Stimulated activated naive B cell treated with anti-CD40 and anti-IgM and Interleukin-4, amounts not matched to agents 10 μg/mL and 1 μg/mL and 100 μg/mL, for 72 hours (primary cell): ENCODE measurements at regions not wholly inside any gene's neighbourhood (a gene's known extent, or its start where the extent isn't known, plus 50 kb on each side); places are given as distances from the start of the nearest gene placed in this dataset.
"Not testable (repeated sequence)": the region's sequence is repeated elsewhere in the genome, so short reads cannot be mapped to it uniquely, and the experiment has no call there.

Experiments
- ATAC-seq, 2 donors: fragments of 150-1000 bp; cut with Tn5 transposase; replicated peaks; 2 replicates each; pipeline ENCODE4 v1.10.0; 2021; ENCODE audit warnings: moderate library complexity in 1 of 2
- DNase-seq: peaks from one replicate; pipeline ENCODE4 v3.0.0; 2021
- H3K27ac Mint-ChIP-seq: one replicate; pipeline ENCODE4 v1.8.0; 2022; ENCODE audit warnings: mild to moderate bottlenecking, mixed read lengths
- H3K27me3 Mint-ChIP-seq, 2 donors: one replicate each; pipeline ENCODE4 v1.8.0; 2022; ENCODE audit warnings: mixed read lengths in 2 of 2
- H3K36me3 Mint-ChIP-seq, 2 donors: one replicate each; pipeline ENCODE4 v1.8.0; 2022; ENCODE audit warnings: mixed read lengths in 2 of 2, mild to moderate bottlenecking in 1 of 2
- H3K4me1 Mint-ChIP-seq, 2 donors: one replicate each; pipeline ENCODE4 v1.8.0; 2022; ENCODE audit warnings: mixed read lengths in 2 of 2, mild to moderate bottlenecking in 1 of 2
- H3K4me3 Mint-ChIP-seq, 2 donors: one replicate each; pipeline ENCODE4 v1.8.0; 2022; ENCODE audit warnings: mild to moderate bottlenecking in 2 of 2, mixed read lengths in 2 of 2, moderate library complexity in 1 of 2
- H3K9me3 Mint-ChIP-seq, 2 donors: one replicate each; pipeline ENCODE4 v1.8.0; 2022; ENCODE audit warnings: mixed read lengths in 2 of 2, mild to moderate bottlenecking in 1 of 2

- DNase-seq (no peak), ATAC-seq (no peak)
- Mint-ChIP-seq H3K27ac (no peak overlapping the region), H3K27me3 (no peaks in the 10 kb centered on the region), H3K4me1 (no peaks in the 10 kb centered on the region), H3K36me3 (no peaks in the 10 kb centered on the region), H3K9me3 (peaks cover 7 to 11% of the 10 kb centered on the region in 2 donors), H3K4me3 (no peak overlapping the region)
Measured at GRCh38 chr16:5751216-5751615, 653.6 kb upstream of the EEF2KMT start.

- H3K4me1 Mint-ChIP-seq, H3K27ac Mint-ChIP-seq, H3K27me3 Mint-ChIP-seq, DNase-seq, H3K4me3 Mint-ChIP-seq, H3K36me3 Mint-ChIP-seq, ATAC-seq: not testable (repeated sequence)
- H3K9me3 Mint-ChIP-seq, result peaks cover 9 to 11% of the 10 kb centered on the region in 2 donors
Measured at GRCh38 chr16:5750439-5750838, 652.8 kb upstream of the EEF2KMT start.

GRCh38 chr16:5738586-5738985 lies 641.0 kb upstream of the EEF2KMT start:
- no peaks in the 10 kb centered on the region for H3K4me1 Mint-ChIP-seq
- no peaks in the 10 kb centered on the region for H3K36me3 Mint-ChIP-seq
- H3K4me3 Mint-ChIP-seq, result no peak overlapping the region
- DNase-seq, result no peak
- peaks cover 0 to 2% of the 10 kb centered on the region in 2 donors for H3K9me3 Mint-ChIP-seq
- no peak overlapping the region for H3K27ac Mint-ChIP-seq
- ATAC-seq, result no peak
- peaks cover 0 to 6% of the 10 kb centered on the region in 2 donors for H3K27me3 Mint-ChIP-seq

GRCh38 chr16:5736209-5736930 lies 638.8 kb upstream of the EEF2KMT start:
- ATAC-seq (no peak), DNase-seq (no peak)
- Mint-ChIP-seq H3K27me3 (peaks cover 0 to 6% of the 10 kb centered on the region in 2 donors), H3K4me1 (no peaks in the 10 kb centered on the region), H3K36me3 (no peaks in the 10 kb centered on the region), H3K9me3 (peaks cover 0 to 2% of the 10 kb centered on the region in 2 donors), H3K27ac (no peak overlapping the region), H3K4me3 (no peak overlapping the region)

- Mint-ChIP-seq H3K27ac (no peak overlapping the region), H3K4me1 (no peaks in the 10 kb centered on the region), H3K36me3 (no peaks in the 10 kb centered on the region), H3K27me3 (peaks cover 0 to 6% of the 10 kb centered on the region in 2 donors), H3K9me3 (peaks cover 0 to 2% of the 10 kb centered on the region in 2 donors), H3K4me3 (no peak overlapping the region)
- DNase-seq (no peak), ATAC-seq (no peak)
Measured at GRCh38 chr16:5735444-5735843, 637.8 kb upstream of the EEF2KMT start.

- H3K4me1 Mint-ChIP-seq, result no peaks in the 10 kb centered on the region
- H3K4me3 Mint-ChIP-seq, result no peak overlapping the region
- no peaks in the 10 kb centered on the region for H3K27me3 Mint-ChIP-seq
- no peaks in the 10 kb centered on the region for H3K9me3 Mint-ChIP-seq
- H3K36me3 Mint-ChIP-seq, result no peaks in the 10 kb centered on the region
- H3K27ac Mint-ChIP-seq, result no peak overlapping the region
- DNase-seq, result no peak
- no peak for ATAC-seq
Measured at GRCh38 chr16:5730783-5731182, 633.2 kb upstream of the EEF2KMT start.

GRCh38 chr16:5722116-5722619 lies 624.6 kb upstream of the EEF2KMT start:
- no peak overlapping the region for H3K4me3 Mint-ChIP-seq
- H3K4me1 Mint-ChIP-seq, result no peaks in the 10 kb centered on the region
- H3K36me3 Mint-ChIP-seq, result no peaks in the 10 kb centered on the region
- ATAC-seq, result no peak
- peaks cover 4 to 9% of the 10 kb centered on the region in 2 donors for H3K9me3 Mint-ChIP-seq
- no peak for DNase-seq
- no peaks in the 10 kb centered on the region for H3K27me3 Mint-ChIP-seq
- H3K27ac Mint-ChIP-seq, result no peak overlapping the region

GRCh38 chr16:5715155-5715554 lies 617.6 kb upstream of the EEF2KMT start:
- no peaks in the 10 kb centered on the region for H3K36me3 Mint-ChIP-seq
- H3K27ac Mint-ChIP-seq, result no peak overlapping the region
- no peak for ATAC-seq
- H3K27me3 Mint-ChIP-seq, result no peaks in the 10 kb centered on the region
- no peaks in the 10 kb centered on the region for H3K4me1 Mint-ChIP-seq
- H3K4me3 Mint-ChIP-seq, result no peak overlapping the region
- H3K9me3 Mint-ChIP-seq, result peaks cover 9% of the 10 kb centered on the region in 2 donors
- no peak for DNase-seq

- Mint-ChIP-seq H3K27me3 (no peaks in the 10 kb centered on the region), H3K9me3 (peaks cover 5% of the 10 kb centered on the region in 2 donors), H3K27ac (no peak overlapping the region), H3K4me3 (no peak overlapping the region), H3K4me1 (no peaks in the 10 kb centered on the region), H3K36me3 (no peaks in the 10 kb centered on the region)
- no peak for DNase-seq
- ATAC-seq, result no peak
Measured at GRCh38 chr16:5709889-5710288, 612.3 kb upstream of the EEF2KMT start.

GRCh38 chr16:5706211-5706610 lies 608.6 kb upstream of the EEF2KMT start:
- Mint-ChIP-seq H3K9me3 (peaks cover 11 to 12% of the 10 kb centered on the region in 2 donors), H3K4me1 (no peaks in the 10 kb centered on the region)
- no peak for ATAC-seq

GRCh38 chr16:5704271-5704670 lies 606.7 kb upstream of the EEF2KMT start:
- peaks cover 15% of the 10 kb centered on the region in 2 donors for H3K9me3 Mint-ChIP-seq

More at GRCh38 chr16:5706211-5706610, 608.6 kb upstream of the EEF2KMT start:
- no peaks in the 10 kb centered on the region for H3K36me3 Mint-ChIP-seq
- H3K27ac Mint-ChIP-seq, result no peak overlapping the region
- no peak for DNase-seq
- H3K4me3 Mint-ChIP-seq, result no peak overlapping the region
- no peaks in the 10 kb centered on the region for H3K27me3 Mint-ChIP-seq

GRCh38 chr16:5693426-5693825 lies 595.8 kb upstream of the EEF2KMT start:
- H3K36me3 Mint-ChIP-seq, result no peaks in the 10 kb centered on the region
- no peak overlapping the region for H3K27ac Mint-ChIP-seq
- no peaks in the 10 kb centered on the region for H3K4me1 Mint-ChIP-seq
- H3K9me3 Mint-ChIP-seq, result peaks cover 3 to 4% of the 10 kb centered on the region in 2 donors
- no peak for DNase-seq
- no peaks in the 10 kb centered on the region for H3K27me3 Mint-ChIP-seq
- H3K4me3 Mint-ChIP-seq, result no peak overlapping the region
- no peak for ATAC-seq

More at GRCh38 chr16:5704271-5704670, 606.7 kb upstream of the EEF2KMT start:
- H3K4me1 Mint-ChIP-seq, result no peaks in the 10 kb centered on the region
- no peak for ATAC-seq
- no peak overlapping the region for H3K4me3 Mint-ChIP-seq
- H3K27ac Mint-ChIP-seq, result no peak overlapping the region
- no peaks in the 10 kb centered on the region for H3K36me3 Mint-ChIP-seq
- DNase-seq, result no peak
- H3K27me3 Mint-ChIP-seq, result no peaks in the 10 kb centered on the region

GRCh38 chr16:5681966-5682365 lies 584.4 kb upstream of the EEF2KMT start:
- no peak for DNase-seq
- Mint-ChIP-seq H3K9me3 (peaks cover 0 to 4% of the 10 kb centered on the region in 2 donors), H3K27me3 (no peaks in the 10 kb centered on the region), H3K4me1 (no peaks in the 10 kb centered on the region), H3K36me3 (no peaks in the 10 kb centered on the region), H3K4me3 (no peak overlapping the region), H3K27ac (no peak overlapping the region)
- ATAC-seq, result no peak

GRCh38 chr16:5678371-5678770 lies 580.8 kb upstream of the EEF2KMT start:
- ATAC-seq, result no peak
- no peaks in the 10 kb centered on the region for H3K27me3 Mint-ChIP-seq

GRCh38 chr16:5671421-5671820 lies 573.8 kb upstream of the EEF2KMT start:
- Mint-ChIP-seq H3K4me1 (no peaks in the 10 kb centered on the region), H3K36me3 (no peaks in the 10 kb centered on the region), H3K27me3 (peaks cover 0 to 5% of the 10 kb centered on the region in 2 donors), H3K4me3 (no peak overlapping the region), H3K27ac (no peak overlapping the region), H3K9me3 (peaks cover 0 to 7% of the 10 kb centered on the region in 2 donors)
- ATAC-seq, result no peak
- DNase-seq, result no peak

More at GRCh38 chr16:5678371-5678770, 580.8 kb upstream of the EEF2KMT start:
- Mint-ChIP-seq H3K4me3 (no peak overlapping the region), H3K36me3 (no peaks in the 10 kb centered on the region), H3K9me3 (peaks cover 4 to 7% of the 10 kb centered on the region in 2 donors), H3K27ac (no peak overlapping the region), H3K4me1 (no peaks in the 10 kb centered on the region)
- DNase-seq, result no peak
